HG03135 (cell line): ENCODE measurements at regions not wholly inside any gene's neighbourhood (a gene's known extent, or its start where the extent isn't known, plus 50 kb on each side); places are given as distances from the start of the nearest gene placed in this dataset.
"Not testable (repeated sequence)": the region's sequence is repeated elsewhere in the genome, so short reads cannot be mapped to it uniquely, and the experiment has no call there.

Experiments
- ATAC-seq: cut with Tn5 transposase; IDR thresholded peaks from one replicate; pipeline ENCODE4 v1.9.1; 2021; ENCODE audit warnings: mild to moderate bottlenecking, moderate library complexity; ENCODE audit not compliant: unreplicated experiment

- ATAC-seq, result no peak
Observed at GRCh38 chr10:36500266-36500665, 625.1 kb upstream of the ANKRD30A start.

DNA sequence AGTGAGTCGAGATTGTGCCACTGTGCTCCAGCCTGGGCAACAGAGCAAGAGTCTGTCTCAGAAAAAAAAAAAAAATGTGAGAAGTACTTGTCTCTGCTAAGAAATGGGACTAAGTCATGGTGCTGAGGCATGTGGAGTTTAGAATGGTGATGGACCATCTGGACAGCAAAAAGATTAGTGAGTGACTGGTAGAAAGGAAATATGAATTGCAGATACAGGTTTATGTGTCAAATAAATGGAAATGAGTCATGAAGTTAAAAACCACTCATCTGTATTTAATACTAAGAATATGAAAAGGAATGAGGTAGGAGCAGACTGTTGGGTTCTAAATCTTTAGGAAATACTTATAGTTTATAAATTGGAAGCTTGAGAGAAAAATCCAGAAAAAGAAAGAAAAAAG is 625.7 kb upstream of the ANKRD30A start:
- ATAC-seq, result no peak

DNA sequence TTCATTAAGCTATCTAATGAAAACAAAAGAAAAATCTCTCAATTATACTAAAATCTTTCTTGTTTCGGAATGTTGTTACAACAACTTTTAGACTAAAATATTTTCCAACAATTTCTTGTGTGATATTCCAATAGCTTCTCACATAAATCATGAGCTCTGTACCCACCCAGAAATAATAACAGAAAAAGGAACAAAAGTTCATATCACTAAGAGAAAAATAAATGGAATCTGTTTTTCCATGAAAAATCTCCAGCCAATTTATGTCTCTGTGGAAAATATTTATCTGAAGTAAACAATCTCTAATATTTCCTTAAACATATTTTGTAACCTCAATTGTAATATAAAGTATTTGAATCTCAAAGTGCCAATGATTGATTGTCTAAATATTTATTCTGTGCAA is 628.6 kb upstream of the ANKRD30A start:
- no peak for ATAC-seq

DNA sequence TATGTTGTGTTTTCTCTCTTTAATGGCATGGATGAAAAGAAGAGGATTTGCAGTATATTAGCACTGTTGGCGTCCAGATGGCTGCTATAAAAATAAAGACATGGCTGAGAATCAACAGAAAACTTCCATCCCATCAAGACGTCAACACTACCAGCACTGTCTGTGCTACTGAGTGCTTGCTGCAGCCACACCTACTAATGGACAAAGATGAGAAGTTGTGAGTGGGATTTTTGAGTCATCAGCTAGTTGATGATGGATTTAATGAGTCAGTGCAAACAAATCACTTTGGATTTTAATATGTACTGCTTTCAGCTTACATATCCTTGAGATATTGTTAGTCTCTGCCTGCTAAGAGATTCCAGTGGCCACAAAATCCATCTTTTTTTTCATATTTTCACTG is 631.0 kb upstream of the ANKRD30A start:
- no peak for ATAC-seq

GRCh38 chr10:36493516-36493880 is 631.9 kb upstream of the ANKRD30A start:
- ATAC-seq, result no peak

DNA sequence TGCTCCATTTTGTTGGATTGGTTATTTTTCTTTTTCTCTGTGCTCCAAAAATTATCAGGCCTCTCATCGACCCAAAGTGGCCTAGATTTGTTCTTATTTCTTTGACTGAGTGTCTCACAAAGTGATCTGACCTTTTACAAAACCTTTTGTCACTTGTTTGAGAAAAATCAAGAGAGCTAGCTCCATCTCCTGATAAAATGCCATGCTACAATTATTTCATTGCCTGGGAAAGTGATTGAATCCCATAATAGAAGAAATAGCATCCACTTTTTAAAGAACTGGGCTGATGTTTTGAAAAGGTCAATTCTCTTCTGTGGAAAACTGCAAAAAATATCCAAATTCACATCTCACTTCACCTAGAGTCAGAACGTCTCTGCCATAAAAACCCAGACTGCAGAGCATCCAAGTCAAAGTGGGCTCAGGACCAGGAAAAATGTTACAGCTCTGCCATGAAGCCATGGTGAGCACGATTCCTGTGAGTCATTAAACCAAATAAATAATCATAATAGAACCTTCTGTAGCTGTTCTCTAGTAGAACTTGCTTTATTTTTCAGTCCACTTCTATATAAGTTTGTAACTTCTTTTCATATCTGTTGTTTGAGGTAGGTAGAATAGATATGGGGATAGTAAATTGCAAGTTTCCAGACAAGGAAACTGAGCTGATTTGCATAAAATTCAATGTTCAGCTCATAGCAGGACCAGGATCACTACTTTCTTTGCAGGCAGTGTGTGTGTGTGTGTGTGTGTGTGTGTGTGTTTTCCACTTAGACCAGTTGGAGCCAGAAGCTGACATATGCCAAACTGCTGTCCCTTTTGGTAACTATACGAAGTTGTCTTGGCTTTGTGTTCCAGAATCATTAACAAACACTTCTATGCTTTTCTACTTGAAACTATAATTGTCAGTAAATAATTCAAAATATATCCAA is 632.5 kb upstream of the ANKRD30A start:
- ATAC-seq, result no peak

DNA sequence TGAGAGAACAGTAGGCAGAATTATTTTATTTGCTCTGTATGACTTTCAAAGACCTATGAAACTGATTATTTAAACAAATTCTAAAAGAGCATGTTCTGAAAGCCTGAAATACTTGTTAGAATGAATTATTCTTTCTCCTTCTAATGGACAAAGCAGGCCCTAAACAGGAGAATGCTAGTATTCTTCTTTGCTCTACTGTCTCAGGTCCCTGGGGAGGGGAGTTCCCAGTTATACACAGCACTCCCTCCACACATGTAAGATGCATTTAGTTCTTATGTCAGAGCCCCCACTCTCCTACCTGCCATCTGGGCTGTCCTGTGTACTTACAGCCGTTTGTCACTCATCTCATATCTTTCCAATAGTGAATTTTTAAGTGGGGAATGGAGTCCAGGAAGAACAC is 633.5 kb upstream of the ANKRD30A start:
- no peak for ATAC-seq

DNA sequence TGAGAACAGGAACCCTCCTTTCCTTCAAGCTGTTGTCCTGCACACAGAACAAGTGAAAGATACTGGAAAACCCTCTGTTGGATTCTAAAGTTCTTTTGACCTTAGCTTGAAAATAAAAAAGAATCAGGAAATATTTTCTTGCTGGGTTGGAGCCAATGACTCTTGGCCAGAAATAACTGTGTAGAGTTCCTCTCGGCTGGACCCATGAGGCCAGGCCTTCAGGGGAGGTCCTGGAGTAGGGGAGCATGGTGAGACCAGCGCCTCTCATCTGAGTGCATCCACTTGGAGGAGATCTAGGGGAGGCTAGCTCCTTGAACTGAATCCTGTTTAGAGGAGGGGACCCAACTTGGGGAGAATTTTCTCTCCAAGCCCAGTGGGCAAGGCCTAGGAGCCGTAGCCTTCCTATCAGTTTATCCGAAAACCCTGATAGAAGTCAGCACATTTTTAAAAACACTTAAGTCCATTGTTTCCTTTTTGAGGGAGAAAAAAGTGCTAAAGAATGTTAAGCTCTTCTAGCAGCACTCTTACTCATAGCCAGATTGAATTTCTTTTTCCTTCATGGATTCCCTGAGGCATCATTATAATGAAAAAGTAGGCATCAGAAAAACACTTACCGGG is 635.7 kb upstream of the ANKRD30A start:
- no peak for ATAC-seq

DNA sequence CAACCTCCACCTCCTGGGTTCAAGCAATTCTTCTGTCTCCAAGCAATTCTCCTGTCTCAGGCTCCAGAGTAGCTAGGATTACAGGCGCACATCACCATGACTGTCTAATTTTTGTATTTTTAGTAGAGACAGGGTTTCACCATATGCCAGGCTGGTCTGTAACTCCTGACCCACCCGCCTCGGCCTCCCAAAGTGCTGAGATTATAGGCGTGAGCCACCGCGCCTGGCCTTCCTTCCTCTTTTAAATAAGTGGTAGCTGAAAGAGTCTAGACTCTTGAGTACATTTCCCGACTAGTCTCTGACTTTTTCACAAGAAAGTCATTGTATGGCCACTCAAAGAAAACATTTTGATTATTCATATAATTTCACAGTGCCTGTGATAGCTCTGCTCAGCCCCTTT is 636.2 kb upstream of the ANKRD30A start:
- no peak for ATAC-seq

- ATAC-seq, result no peak
Observed at GRCh38 chr10:36488579-36488978, 636.8 kb upstream of the ANKRD30A start.

DNA sequence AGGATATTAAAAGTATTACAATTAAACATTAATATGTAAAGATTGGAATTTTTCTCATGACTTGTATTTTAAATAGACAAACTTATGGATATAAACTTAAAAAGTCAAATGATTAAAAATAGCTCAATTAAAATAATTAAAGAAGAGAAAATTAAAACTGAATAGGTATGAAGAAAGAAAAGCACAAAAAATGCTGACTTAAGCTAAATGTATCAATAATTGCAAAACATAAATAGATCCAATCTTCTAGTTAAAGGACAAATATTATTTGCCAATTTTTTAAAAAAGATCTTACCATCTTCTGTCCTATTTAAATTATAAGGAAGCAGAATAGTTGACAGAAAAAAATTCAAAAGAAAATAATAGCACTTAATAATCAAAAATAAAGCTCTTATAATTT is 646.3 kb upstream of the ANKRD30A start:
- no peak for ATAC-seq

GRCh38 chr10:36476399-36476798 is 649.0 kb upstream of the ANKRD30A start:
- ATAC-seq, result no peak

GRCh38 chr10:36475746-36476145 is 649.7 kb upstream of the ANKRD30A start:
- no peak for ATAC-seq

DNA sequence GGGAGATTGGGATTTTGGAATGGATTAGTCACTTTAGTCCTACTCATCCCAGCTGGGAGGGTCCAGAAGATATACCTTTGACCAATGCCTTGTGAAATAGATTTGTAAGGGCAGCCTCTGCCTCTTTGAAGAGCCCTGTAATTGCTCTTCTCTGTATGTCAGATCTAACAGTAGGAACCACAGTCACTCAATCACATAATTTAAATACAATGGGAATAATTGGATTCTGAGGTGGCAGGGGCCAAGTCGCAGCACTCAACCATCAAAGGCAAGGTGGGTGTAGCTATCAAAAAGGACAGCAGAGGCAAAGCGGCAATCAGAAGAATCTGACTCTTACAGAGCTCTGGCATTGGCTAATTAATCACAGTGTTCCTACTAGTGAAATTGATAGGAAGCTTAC is 650.9 kb upstream of the ANKRD30A start:
- no peak for ATAC-seq

- ATAC-seq, result no peak
Observed at GRCh38 chr10:36473122-36473521, 652.3 kb upstream of the ANKRD30A start.

GRCh38 chr10:36469585-36469984 is 655.8 kb upstream of the ANKRD30A start:
- no peak for ATAC-seq

GRCh38 chr10:36468620-36469019 is 656.8 kb upstream of the ANKRD30A start:
- no peak for ATAC-seq

- no peak for ATAC-seq
Observed at GRCh38 chr10:36465604-36466379, 659.6 kb upstream of the ANKRD30A start.

DNA sequence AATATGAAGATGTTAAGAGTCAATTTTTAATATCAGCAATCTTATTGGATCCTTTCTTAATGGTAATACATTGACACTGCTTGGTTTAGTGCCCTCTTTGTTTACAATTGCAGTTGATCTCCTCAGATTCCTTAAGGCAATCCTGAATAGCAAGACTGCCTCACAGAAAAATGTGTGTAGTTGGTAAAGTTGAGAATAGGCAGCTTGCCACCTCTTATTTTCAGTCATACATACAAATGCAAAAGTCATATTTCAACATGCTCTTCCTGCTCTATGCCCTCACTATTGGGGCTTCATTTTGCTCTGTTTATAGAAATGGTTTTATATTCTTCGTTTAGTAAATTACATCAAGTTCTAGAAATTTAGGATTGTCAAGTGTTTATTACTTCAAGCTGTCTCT is 661.1 kb upstream of the ANKRD30A start:
- no peak for ATAC-seq

DNA sequence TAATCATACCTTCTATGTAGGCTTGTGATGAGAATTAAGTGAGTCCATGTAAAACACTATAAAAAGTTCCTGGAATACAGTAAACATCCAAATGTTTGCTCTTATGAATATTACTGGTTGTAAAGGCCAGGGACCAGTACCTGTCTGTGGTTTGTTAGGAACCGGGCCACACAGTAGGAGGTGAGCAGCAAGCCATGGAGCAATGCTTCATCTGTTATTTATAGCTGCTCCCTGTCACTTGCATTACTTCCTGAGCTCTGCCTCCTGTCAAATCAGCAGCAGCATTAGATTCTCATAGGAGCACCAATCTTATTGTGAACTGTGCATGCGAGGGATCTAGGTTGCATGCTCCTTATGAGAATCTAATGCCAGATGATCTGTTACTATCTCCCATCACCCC is 662.0 kb upstream of the ANKRD30A start:
- no peak for ATAC-seq

DNA sequence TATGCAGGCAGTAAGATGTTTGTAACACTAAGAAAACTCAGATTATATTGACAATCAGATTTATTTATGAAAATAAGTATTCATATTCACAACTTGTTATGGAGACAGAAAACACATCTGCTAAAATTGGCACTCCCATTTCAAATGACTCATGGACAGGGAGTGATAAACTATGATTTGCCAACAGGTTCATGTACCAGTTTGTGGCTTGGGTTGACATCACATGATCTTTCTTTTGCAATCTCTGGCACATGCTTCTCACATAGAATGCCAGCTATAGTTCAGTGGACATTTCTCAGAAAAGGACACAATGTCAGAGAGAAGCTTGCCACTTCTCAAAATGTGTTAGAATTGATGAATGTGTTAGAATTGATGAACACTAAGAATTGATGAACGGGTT is 663.2 kb upstream of the ANKRD30A start:
- ATAC-seq, result no peak

- not testable (repeated sequence) for ATAC-seq
Observed at GRCh38 chr10:36458437-36458836, 667.0 kb upstream of the ANKRD30A start.
